DMS153 (cell line): ENCODE measurements at regions not wholly inside any gene's neighbourhood (a gene's known extent, or its start where the extent isn't known, plus 50 kb on each side); places are given as distances from the start of the nearest gene placed in this dataset.
"Not testable (repeated sequence)": the region's sequence is repeated elsewhere in the genome, so short reads cannot be mapped to it uniquely, and the experiment has no call there.

Experiments
- DNase-seq: peaks from one replicate; lab custom pipeline; 2025; lab: John Stamatoyannopoulos, UW

- no peak for DNase-seq
Measured at GRCh38 chr2:66103581-66103980, 331.3 kb upstream of the MEIS1 start.

- no peak for DNase-seq
Measured at GRCh38 chr2:66101206-66101605, 333.7 kb upstream of the MEIS1 start.

GRCh38 chr2:66095820-66096345 lies 339.0 kb upstream of the MEIS1 start:
- no peak for DNase-seq

- not testable (repeated sequence) for DNase-seq
Measured at GRCh38 chr2:66094689-66095088, 340.2 kb upstream of the MEIS1 start.

- DNase-seq, result no peak
Measured at GRCh38 chr2:66093371-66093770, 341.6 kb upstream of the MEIS1 start.

GRCh38 chr2:66084948-66085590 lies 349.9 kb upstream of the MEIS1 start:
- no peak for DNase-seq

GRCh38 chr2:66082581-66082980 lies 352.3 kb upstream of the MEIS1 start:
- DNase-seq, result no peak

GRCh38 chr2:66080127-66080526 lies 354.8 kb upstream of the MEIS1 start:
- DNase-seq, result no peak

- DNase-seq, result no peak
Measured at GRCh38 chr2:66073172-66073571, 361.8 kb upstream of the MEIS1 start.

- DNase-seq, result no peak
Measured at GRCh38 chr2:66070721-66071602, 364.0 kb upstream of the MEIS1 start.

- no peak for DNase-seq
Measured at GRCh38 chr2:66069937-66070720, 364.8 kb upstream of the MEIS1 start.

- no peak for DNase-seq
Measured at GRCh38 chr2:66066032-66066431, 368.9 kb upstream of the MEIS1 start.

- no peak for DNase-seq
Measured at GRCh38 chr2:66059332-66059731, 375.6 kb upstream of the MEIS1 start.

- no peak for DNase-seq
Measured at GRCh38 chr2:66058675-66059074, 376.2 kb upstream of the MEIS1 start.

- no peak for DNase-seq
Measured at GRCh38 chr2:66057844-66058243, 377.1 kb upstream of the MEIS1 start.

- DNase-seq, result no peak
Measured at GRCh38 chr2:66050392-66050791, 384.5 kb upstream of the MEIS1 start.

- no peak for DNase-seq
Measured at GRCh38 chr2:66048667-66049066, 386.3 kb upstream of the MEIS1 start.

GRCh38 chr2:66041902-66042657 lies 392.8 kb upstream of the MEIS1 start:
- no peak for DNase-seq

- DNase-seq, result no peak
Measured at GRCh38 chr2:66036948-66037347, 398.0 kb upstream of the MEIS1 start.

GRCh38 chr2:66034467-66034866 lies 400.5 kb upstream of the MEIS1 start:
- DNase-seq, result no peak

- no peak for DNase-seq
Measured at GRCh38 chr2:66032226-66032775, 402.6 kb upstream of the MEIS1 start.
